Fibroblast of lung (primary cell): ENCODE measurements at regions not wholly inside any gene's neighbourhood (a gene's known extent, or its start where the extent isn't known, plus 50 kb on each side); places are given as distances from the start of the nearest gene placed in this dataset.

Experiments used
- DNase-seq, 2 donors: peaks; one replicate each; pipeline versions ENCODE4 v3.0.0 to v3.0.0-alpha.2; 2010; ENCODE audit warnings: low read depth in 2 of 2
- H2AFZ ChIP-seq: 2 replicates; pipeline ENCODE4 v1.5.1; 2012; ENCODE audit warnings: low read length, control low read depth, inconsistent platforms
- H3K27ac ChIP-seq: 2 replicates; pipeline ENCODE4 v1.5.1; 2011; ENCODE audit warnings: low read length, control low read depth; ENCODE audit not compliant: insufficient read depth
- H3K27me3 ChIP-seq: 2 replicates; pipeline ENCODE4 v1.5.1; 2011; ENCODE audit warnings: mild to moderate bottlenecking, low read length; ENCODE audit not compliant: control insufficient read depth, insufficient read depth
- H3K36me3 ChIP-seq: 2 replicates; pipeline ENCODE4 v1.5.1; 2011; ENCODE audit warnings: low read length; ENCODE audit not compliant: control insufficient read depth, insufficient read depth
- H3K4me1 ChIP-seq: 2 replicates; pipeline ENCODE4 v1.5.1; 2011; ENCODE audit warnings: low read length; ENCODE audit not compliant: control insufficient read depth, insufficient read depth; ENCODE audit errors: extremely low read depth
- H3K4me2 ChIP-seq: 2 replicates; pipeline ENCODE4 v1.5.1; 2011; ENCODE audit warnings: low read length, control low read depth; ENCODE audit not compliant: insufficient read depth; ENCODE audit errors: extremely low read depth
- H3K4me3 ChIP-seq, 4 experiments: fragments of 200-600 bp in 1 of 4; sonication (generic) in 1 of 4; replicated peaks in 1 of 4; 2 replicates each; pipeline ENCODE4 v1.5.1; 2011 to 2016; ENCODE audit warnings: low read length in 4 of 4, low read depth in 3 of 4, mild to moderate bottlenecking in 3 of 4, control low read depth in 2 of 4, inconsistent platforms in 1 of 4, mixed read lengths in 1 of 4; ENCODE audit not compliant: insufficient read depth in 1 of 4; ENCODE audit errors: control extremely low read depth in 1 of 4
- H3K79me2 ChIP-seq: 2 replicates; pipeline ENCODE4 v1.5.1; 2012; ENCODE audit warnings: mild to moderate bottlenecking, low read length, inconsistent platforms; ENCODE audit not compliant: control insufficient read depth, insufficient read depth
- H3K9ac ChIP-seq: 2 replicates; pipeline ENCODE4 v1.5.1; 2011; ENCODE audit warnings: mild to moderate bottlenecking, low read length, control low read depth; ENCODE audit not compliant: insufficient read depth
- H3K9me3 ChIP-seq: 2 replicates; pipeline ENCODE4 v1.5.1; 2012; ENCODE audit warnings: low read depth, low read length; ENCODE audit not compliant: control insufficient read depth, insufficient read depth
- H4K20me1 ChIP-seq: 2 replicates; pipeline ENCODE4 v1.5.1; 2011; ENCODE audit warnings: low read length; ENCODE audit not compliant: control insufficient read depth, insufficient read depth; ENCODE audit errors: extremely low read depth
- EZH2 ChIP-seq: IDR thresholded peaks from 2 replicates; pipeline ENCODE4 v1.5.1; 2012; ENCODE audit warnings: low read length, control low read depth, mild to moderate bottlenecking; ENCODE audit errors: missing control alignments
- TF ChIP-seq, protein P1 (sequence below), 2 donors: IDR thresholded peaks in 1 of 2; conservative IDR thresholded peaks in 1 of 2; 1 replicate in 1 of 2; 2 replicates in 1 of 2; pipeline ENCODE4 v1.5.1; 2011 to 2012; ENCODE audit warnings: low read length in 2 of 2, control low read depth in 1 of 2, inconsistent platforms in 1 of 2, low read depth in 1 of 2, mild to moderate bottlenecking in 1 of 2

DNA sequence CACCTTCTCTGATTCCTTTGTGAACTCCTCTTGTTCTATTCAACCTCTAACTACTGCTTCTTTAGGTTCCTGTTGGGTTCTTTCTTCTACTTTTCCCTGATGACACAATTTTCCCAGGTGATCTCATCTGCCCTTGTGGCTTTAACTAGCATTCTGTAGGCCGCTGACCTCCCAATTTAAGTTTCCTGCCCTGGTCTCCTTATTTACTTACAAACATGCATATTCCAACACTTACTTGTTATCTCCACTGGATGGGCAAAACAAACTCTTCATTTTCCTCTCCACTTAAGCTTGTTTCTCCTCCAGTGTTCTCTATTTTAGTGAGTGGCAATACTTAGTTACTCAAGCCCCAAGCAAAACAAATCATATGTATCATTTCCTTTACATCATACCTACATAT, 734.5 kb downstream of the METTL15 start:
- H3K4me1 ChIP-seq, result no peaks in the 10 kb centered on the region
- DNase-seq, result no peak
- no peak overlapping the region for H2AFZ ChIP-seq
- no peak overlapping the region for H3K9ac ChIP-seq
- no peak for TF ChIP-seq EZH2
- TF ChIP-seq, protein P1, sequence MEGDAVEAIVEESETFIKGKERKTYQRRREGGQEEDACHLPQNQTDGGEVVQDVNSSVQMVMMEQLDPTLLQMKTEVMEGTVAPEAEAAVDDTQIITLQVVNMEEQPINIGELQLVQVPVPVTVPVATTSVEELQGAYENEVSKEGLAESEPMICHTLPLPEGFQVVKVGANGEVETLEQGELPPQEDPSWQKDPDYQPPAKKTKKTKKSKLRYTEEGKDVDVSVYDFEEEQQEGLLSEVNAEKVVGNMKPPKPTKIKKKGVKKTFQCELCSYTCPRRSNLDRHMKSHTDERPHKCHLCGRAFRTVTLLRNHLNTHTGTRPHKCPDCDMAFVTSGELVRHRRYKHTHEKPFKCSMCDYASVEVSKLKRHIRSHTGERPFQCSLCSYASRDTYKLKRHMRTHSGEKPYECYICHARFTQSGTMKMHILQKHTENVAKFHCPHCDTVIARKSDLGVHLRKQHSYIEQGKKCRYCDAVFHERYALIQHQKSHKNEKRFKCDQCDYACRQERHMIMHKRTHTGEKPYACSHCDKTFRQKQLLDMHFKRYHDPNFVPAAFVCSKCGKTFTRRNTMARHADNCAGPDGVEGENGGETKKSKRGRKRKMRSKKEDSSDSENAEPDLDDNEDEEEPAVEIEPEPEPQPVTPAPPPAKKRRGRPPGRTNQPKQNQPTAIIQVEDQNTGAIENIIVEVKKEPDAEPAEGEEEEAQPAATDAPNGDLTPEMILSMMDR (conservative IDR thresholded peaks at IDR 0.05 in 1 of 2, IDR thresholded peaks at IDR 0.05 in 1 of 2; ENCODE audit: low read depth in 1 of 2, low read length in 2 of 2), result no peak
- H3K4me3 ChIP-seq, result no peak overlapping the region
- no peak overlapping the region for H3K27ac ChIP-seq
- no peaks in the 10 kb centered on the region for H3K27me3 ChIP-seq
- no peaks in the 10 kb centered on the region for H3K79me2 ChIP-seq
- H4K20me1 ChIP-seq, result no peaks in the 10 kb centered on the region
- H3K36me3 ChIP-seq, result no peaks in the 10 kb centered on the region
- no peaks in the 10 kb centered on the region for H3K9me3 ChIP-seq
- H3K4me2 ChIP-seq, result no peak overlapping the region

DNA sequence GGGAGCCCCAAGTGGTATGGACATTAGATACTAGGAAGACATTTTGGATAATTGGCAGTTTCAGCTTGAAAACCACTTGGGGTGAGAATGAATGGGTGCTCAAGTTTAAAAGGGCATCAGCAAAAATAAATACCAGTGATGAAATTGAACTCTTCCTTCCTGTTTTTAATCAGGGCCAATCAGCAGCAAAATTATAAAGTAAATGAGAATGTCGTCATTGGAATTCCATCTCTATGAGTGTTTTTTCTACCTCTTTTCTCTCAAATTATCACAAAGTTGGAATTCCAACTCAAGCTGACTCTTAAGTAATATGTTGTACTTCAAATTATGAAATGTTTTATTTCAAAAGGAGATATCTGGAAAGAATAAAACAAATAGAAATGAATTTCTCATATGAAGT, 730.6 kb downstream of the METTL15 start:
- no peaks in the 10 kb centered on the region for H4K20me1 ChIP-seq
- peak in 1 of 2 donors; percentile 73 for DNase-seq
- no peak overlapping the region for H3K4me3 ChIP-seq
- no peak overlapping the region for H3K27ac ChIP-seq
- no peaks in the 10 kb centered on the region for H3K9me3 ChIP-seq
- H3K4me2 ChIP-seq, result no peak overlapping the region
- no peaks in the 10 kb centered on the region for H3K79me2 ChIP-seq
- no peaks in the 10 kb centered on the region for H3K27me3 ChIP-seq
- no peak overlapping the region for H2AFZ ChIP-seq
- peaks cover 8% of the 10 kb centered on the region for H3K4me1 ChIP-seq
- H3K36me3 ChIP-seq, result no peaks in the 10 kb centered on the region
- no peak overlapping the region for H3K9ac ChIP-seq
- TF ChIP-seq EZH2, result no peak
- TF ChIP-seq, protein P1 (conservative IDR thresholded peaks at IDR 0.05 in 1 of 2, IDR thresholded peaks at IDR 0.05 in 1 of 2; ENCODE audit: low read depth in 1 of 2, low read length in 2 of 2), result no peak

GRCh38 chr11:28837599-28837998, 729.4 kb downstream of the METTL15 start:
- no peak overlapping the region for H3K4me2 ChIP-seq
- no peaks in the 10 kb centered on the region for H3K36me3 ChIP-seq
- no peak overlapping the region for H3K9ac ChIP-seq
- TF ChIP-seq EZH2, result no peak
- TF ChIP-seq, protein P1 (conservative IDR thresholded peaks at IDR 0.05 in 1 of 2, IDR thresholded peaks at IDR 0.05 in 1 of 2; ENCODE audit: low read depth in 1 of 2, low read length in 2 of 2), result no peak
- no peak overlapping the region for H3K4me3 ChIP-seq
- no peak overlapping the region for H2AFZ ChIP-seq
- no peaks in the 10 kb centered on the region for H3K27me3 ChIP-seq
- H3K4me1 ChIP-seq, result peaks cover 8% of the 10 kb centered on the region
- peak overlapping the region; percentile 64 for H3K27ac ChIP-seq
- no peaks in the 10 kb centered on the region for H4K20me1 ChIP-seq
- H3K79me2 ChIP-seq, result no peaks in the 10 kb centered on the region
- H3K9me3 ChIP-seq, result no peaks in the 10 kb centered on the region
- DNase-seq, result no peak
